HL-60 (cell line): ENCODE measurements at regions not wholly inside any gene's neighbourhood (a gene's known extent, or its start where the extent isn't known, plus 50 kb on each side); places are given as distances from the start of the nearest gene placed in this dataset.

Experiments
- DNase-seq, 2 experiments: peaks; one replicate each; pipeline ENCODE4 v3.0.0-alpha.2; 2010 to 2020; ENCODE audit warnings: low read depth in 1 of 2, low spot score in 1 of 2
- H3K27ac ChIP-seq: fragments of 250-450 bp; sonication (Bioruptor Pico); replicated peaks from 2 replicates; pipeline ENCODE4 v1.5.1; 2020; ENCODE audit warnings: mild to moderate bottlenecking, moderate library complexity
- H3K27me3 ChIP-seq: fragments of 250-450 bp; sonication (Bioruptor Pico); 2 replicates; pipeline ENCODE4 v1.5.1; 2021; ENCODE audit warnings: mild to moderate bottlenecking, moderate library complexity; ENCODE audit not compliant: insufficient read depth, poor library complexity, severe bottlenecking
- H3K4me3 ChIP-seq: replicated peaks from 2 replicates; pipeline ENCODE4 v1.5.1; 2011; ENCODE audit warnings: mild to moderate bottlenecking, control low read depth, low read length; ENCODE audit not compliant: insufficient read depth
- CTCF ChIP-seq: IDR thresholded peaks from one replicate; pipeline ENCODE4 v1.5.1; 2011; ENCODE audit warnings: low read length, control low read depth, inconsistent platforms; ENCODE audit not compliant: insufficient read depth
- GABPA ChIP-seq: IDR thresholded peaks from 2 replicates; pipeline ENCODE4 v1.6.1; 2012; ENCODE audit warnings: low read depth
- POLR2AphosphoS5 ChIP-seq: IDR thresholded peaks from 2 replicates; pipeline ENCODE4 v1.6.1; 2012; ENCODE audit warnings: low read depth
- REST ChIP-seq: IDR thresholded peaks from 2 replicates; pipeline ENCODE4 v1.6.1; 2012; ENCODE audit warnings: low read depth; ENCODE audit not compliant: insufficient replicate concordance
- SPI1 ChIP-seq: IDR thresholded peaks from 2 replicates; pipeline ENCODE4 v1.6.1; 2012; ENCODE audit warnings: low read depth, mild to moderate bottlenecking, borderline replicate concordance

- H3K27me3 ChIP-seq, result no peaks in the 10 kb centered on the region
- no peak for TF ChIP-seq POLR2AphosphoS5
- no peak for TF ChIP-seq REST
- no peak for TF ChIP-seq GABPA
- TF ChIP-seq SPI1, result no peak
- TF ChIP-seq CTCF, result no peak
- H3K27ac ChIP-seq, result no peak overlapping the region
- no peak overlapping the region for H3K4me3 ChIP-seq
- DNase-seq, result no peak
Measured at GRCh38 chr4:8796096-8796495, 75.5 kb downstream of the HMX1 start.

- Histone ChIP-seq H3K27me3 (no peaks in the 10 kb centered on the region), H3K27ac (no peak overlapping the region), H3K4me3 (no peak overlapping the region)
- no peak for TF ChIP-seq POLR2AphosphoS5
- no peak for TF ChIP-seq SPI1
- TF ChIP-seq CTCF, result no peak
- TF ChIP-seq GABPA, result no peak
- no peak for TF ChIP-seq REST
- no peak for DNase-seq
Measured at GRCh38 chr4:8795140-8795539, 76.5 kb downstream of the HMX1 start.

- Histone ChIP-seq H3K27me3 (no peaks in the 10 kb centered on the region), H3K4me3 (no peak overlapping the region), H3K27ac (no peak overlapping the region)
- DNase-seq, result no peak
- no peak for TF ChIP-seq POLR2AphosphoS5
Measured at GRCh38 chr4:8794491-8794890, 77.1 kb downstream of the HMX1 start.

- Histone ChIP-seq H3K27ac (no peak overlapping the region), H3K27me3 (no peaks in the 10 kb centered on the region), H3K4me3 (no peak overlapping the region)
- TF ChIP-seq POLR2AphosphoS5 (no peak), REST (no peak), SPI1 (no peak), CTCF (no peak), GABPA (no peak)
- DNase-seq, result no peak
Measured at GRCh38 chr4:8793571-8794160, 78.0 kb downstream of the HMX1 start.
